ENCODE measurements at regions not wholly inside any gene's neighbourhood (a gene's known extent, or its start where the extent isn't known, plus 50 kb on each side); places are given as distances from the start of the nearest gene placed in this dataset.

GRCh38 chr13:24080134-24080533 lies 80.4 kb upstream of the SPATA13 start:
- TF ChIP-seq CTCF (IDR thresholded peaks at IDR 0.05) (no peak), POLR2AphosphoS5 (IDR thresholded peaks at IDR 0.05) (no peak), POLR2A (IDR thresholded peaks at IDR 0.05; ENCODE audit: low read depth) (no peak), EP300 (IDR thresholded peaks at IDR 0.05) (no peak)

Data from esophagus muscularis mucosa (tissue), 4 donors.